ENCODE measurements at regions not wholly inside any gene's neighbourhood (a gene's known extent, or its start where the extent isn't known, plus 50 kb on each side); places are given as distances from the start of the nearest gene placed in this dataset.
"Not testable (repeated sequence)": the region's sequence is repeated elsewhere in the genome, so short reads cannot be mapped to it uniquely, and the experiment has no call there.

- not testable (repeated sequence) for DNase-seq (ENCODE audit: low read depth)
Observed at GRCh38 chr6:27826612-27826985, 85.6 kb downstream of the OR2B2 start.

- DNase-seq (ENCODE audit: low read depth) = not testable (repeated sequence)
Observed at GRCh38 chr6:27825848-27826611, 86.2 kb downstream of the OR2B2 start.

- DNase-seq (ENCODE audit: low read depth) = no peak
Observed at GRCh38 chr6:27825025-27825793, 87.0 kb downstream of the OR2B2 start.

- DNase-seq (ENCODE audit: low read depth) = not testable (repeated sequence)
Observed at GRCh38 chr6:27824211-27825024, 87.8 kb downstream of the OR2B2 start.

GRCh38 chr6:27823714-27824210 lies 88.4 kb downstream of the OR2B2 start:
- DNase-seq (ENCODE audit: low read depth) = not testable (repeated sequence)

GRCh38 chr6:27816906-27817305 lies 95.3 kb downstream of the OR2B2 start:
- no peak for DNase-seq (ENCODE audit: low read depth)

GRCh38 chr6:27814665-27815424 lies 97.4 kb downstream of the OR2B2 start:
- DNase-seq (ENCODE audit: low read depth) = peak; percentile 92

GRCh38 chr6:27814415-27814664 lies 97.9 kb downstream of the OR2B2 start:
- DNase-seq (ENCODE audit: low read depth) = not testable (repeated sequence)

- no peak for DNase-seq (ENCODE audit: low read depth)
Observed at GRCh38 chr6:27812805-27813492, 99.2 kb downstream of the OR2B2 start.

GRCh38 chr6:27812078-27812804 lies 100.0 kb downstream of the OR2B2 start:
- no peak for DNase-seq (ENCODE audit: low read depth)

GRCh38 chr6:27811451-27811772 lies 100.8 kb downstream of the OR2B2 start:
- DNase-seq (ENCODE audit: low read depth) = no peak

- DNase-seq (ENCODE audit: low read depth) = no peak
Observed at GRCh38 chr6:27810768-27811450, 101.3 kb downstream of the OR2B2 start.

GRCh38 chr6:27809939-27810767 lies 102.0 kb downstream of the OR2B2 start:
- DNase-seq (ENCODE audit: low read depth) = peak; percentile 78

- DNase-seq (ENCODE audit: low read depth) = no peak
Observed at GRCh38 chr6:27809067-27809938, 102.9 kb downstream of the OR2B2 start.

- DNase-seq (ENCODE audit: low read depth) = not testable (repeated sequence)
Observed at GRCh38 chr6:27808242-27809066, 103.7 kb downstream of the OR2B2 start.

GRCh38 chr6:27807441-27808241 lies 104.6 kb downstream of the OR2B2 start:
- peak; percentile 86 for DNase-seq (ENCODE audit: low read depth)
